ENCODE measurements at regions not wholly inside any gene's neighbourhood (a gene's known extent, or its start where the extent isn't known, plus 50 kb on each side); places are given as distances from the start of the nearest gene placed in this dataset.

DNA sequence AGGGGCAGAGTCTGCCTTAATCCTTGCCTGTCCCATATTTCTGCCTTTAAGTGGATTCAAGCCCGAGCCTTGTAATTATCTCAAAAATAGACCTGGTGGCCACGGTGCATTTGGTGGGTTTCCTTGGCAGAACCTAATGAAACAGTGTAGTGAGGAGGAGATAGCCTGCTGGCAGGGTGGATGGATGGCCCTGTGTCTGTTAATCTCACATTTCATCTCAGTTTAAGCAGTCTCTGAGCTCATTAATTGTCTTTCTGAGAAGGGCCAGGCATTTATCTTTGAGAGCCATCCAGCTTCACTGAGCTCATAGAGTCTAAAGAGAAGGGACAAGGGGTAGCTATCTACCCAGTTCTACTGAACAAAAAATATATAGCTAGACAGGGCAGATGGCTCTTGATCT, 364.0 kb upstream of the EEF2KMT start:
- no peak for TF ChIP-seq ZBTB8A (tag by site-specific recombination; IDR thresholded peaks at IDR 0.05)
- TF ChIP-seq ZNF558 (tag by site-specific recombination; IDR thresholded peaks at IDR 0.05): no peak
- no peak for TF ChIP-seq ZBTB10 (tag by site-specific recombination; IDR thresholded peaks at IDR 0.05)
- no peak for TF ChIP-seq TCF7L2 (IDR thresholded peaks at IDR 0.05; ENCODE audit: borderline replicate concordance, low read depth, low read length)
- TF ChIP-seq, protein P1, sequence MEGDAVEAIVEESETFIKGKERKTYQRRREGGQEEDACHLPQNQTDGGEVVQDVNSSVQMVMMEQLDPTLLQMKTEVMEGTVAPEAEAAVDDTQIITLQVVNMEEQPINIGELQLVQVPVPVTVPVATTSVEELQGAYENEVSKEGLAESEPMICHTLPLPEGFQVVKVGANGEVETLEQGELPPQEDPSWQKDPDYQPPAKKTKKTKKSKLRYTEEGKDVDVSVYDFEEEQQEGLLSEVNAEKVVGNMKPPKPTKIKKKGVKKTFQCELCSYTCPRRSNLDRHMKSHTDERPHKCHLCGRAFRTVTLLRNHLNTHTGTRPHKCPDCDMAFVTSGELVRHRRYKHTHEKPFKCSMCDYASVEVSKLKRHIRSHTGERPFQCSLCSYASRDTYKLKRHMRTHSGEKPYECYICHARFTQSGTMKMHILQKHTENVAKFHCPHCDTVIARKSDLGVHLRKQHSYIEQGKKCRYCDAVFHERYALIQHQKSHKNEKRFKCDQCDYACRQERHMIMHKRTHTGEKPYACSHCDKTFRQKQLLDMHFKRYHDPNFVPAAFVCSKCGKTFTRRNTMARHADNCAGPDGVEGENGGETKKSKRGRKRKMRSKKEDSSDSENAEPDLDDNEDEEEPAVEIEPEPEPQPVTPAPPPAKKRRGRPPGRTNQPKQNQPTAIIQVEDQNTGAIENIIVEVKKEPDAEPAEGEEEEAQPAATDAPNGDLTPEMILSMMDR (tag by site-specific recombination; IDR thresholded peaks at IDR 0.05): no peak
- TF ChIP-seq KLF1 (tag by site-specific recombination; IDR thresholded peaks at IDR 0.05): no peak
- TF ChIP-seq ZNF302 (tag by site-specific recombination; IDR thresholded peaks at IDR 0.05; ENCODE audit: low read depth): no peak
- TF ChIP-seq ZNF404 (tag by site-specific recombination; IDR thresholded peaks at IDR 0.05): no peak
- TF ChIP-seq, protein P2, sequence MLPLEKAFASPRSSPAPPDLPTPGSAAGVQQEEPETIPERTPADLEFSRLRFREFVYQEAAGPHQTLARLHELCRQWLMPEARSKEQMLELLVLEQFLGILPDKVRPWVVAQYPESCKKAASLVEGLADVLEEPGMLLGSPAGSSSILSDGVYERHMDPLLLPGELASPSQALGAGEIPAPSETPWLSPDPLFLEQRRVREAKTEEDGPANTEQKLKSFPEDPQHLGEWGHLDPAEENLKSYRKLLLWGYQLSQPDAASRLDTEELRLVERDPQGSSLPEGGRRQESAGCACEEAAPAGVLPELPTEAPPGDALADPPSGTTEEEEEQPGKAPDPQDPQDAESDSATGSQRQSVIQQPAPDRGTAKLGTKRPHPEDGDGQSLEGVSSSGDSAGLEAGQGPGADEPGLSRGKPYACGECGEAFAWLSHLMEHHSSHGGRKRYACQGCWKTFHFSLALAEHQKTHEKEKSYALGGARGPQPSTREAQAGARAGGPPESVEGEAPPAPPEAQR (tag by site-specific recombination; IDR thresholded peaks at IDR 0.05): no peak
- TF ChIP-seq ZFP69B (tag by site-specific recombination; IDR thresholded peaks at IDR 0.05): no peak
- TF ChIP-seq, protein P3, sequence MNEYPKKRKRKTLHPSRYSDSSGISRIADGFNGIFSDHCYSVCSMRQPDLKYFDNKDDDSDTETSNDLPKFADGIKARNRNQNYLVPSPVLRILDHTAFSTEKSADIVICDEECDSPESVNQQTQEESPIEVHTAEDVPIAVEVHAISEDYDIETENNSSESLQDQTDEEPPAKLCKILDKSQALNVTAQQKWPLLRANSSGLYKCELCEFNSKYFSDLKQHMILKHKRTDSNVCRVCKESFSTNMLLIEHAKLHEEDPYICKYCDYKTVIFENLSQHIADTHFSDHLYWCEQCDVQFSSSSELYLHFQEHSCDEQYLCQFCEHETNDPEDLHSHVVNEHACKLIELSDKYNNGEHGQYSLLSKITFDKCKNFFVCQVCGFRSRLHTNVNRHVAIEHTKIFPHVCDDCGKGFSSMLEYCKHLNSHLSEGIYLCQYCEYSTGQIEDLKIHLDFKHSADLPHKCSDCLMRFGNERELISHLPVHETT (tag by site-specific recombination; IDR thresholded peaks at IDR 0.05): no peak

All from HEK293 (cell line).